MM.1S (cell line): ENCODE measurements at regions not wholly inside any gene's neighbourhood (a gene's known extent, or its start where the extent isn't known, plus 50 kb on each side); places are given as distances from the start of the nearest gene placed in this dataset.

Source experiments
- DNase-seq: peaks from one replicate; pipeline ENCODE4 v3.0.0-alpha.2; 2015
- H2AFZ ChIP-seq: fragments of 300-600 bp; sonication (generic); 2 replicates; pipeline ENCODE4 v1.6.0; 2016; ENCODE audit warnings: antibody characterized with exemption, low read length
- H3F3A ChIP-seq: fragments of 300-600 bp; sonication (generic); 2 replicates; pipeline ENCODE4 v1.6.1; 2016; ENCODE audit warnings: mild to moderate bottlenecking, antibody characterized with exemption, low read length, moderate library complexity, mixed read lengths; ENCODE audit not compliant: insufficient read depth
- H3K27ac ChIP-seq: fragments of 300-600 bp; sonication (generic); 2 replicates; pipeline ENCODE4 v1.5.1; 2016; ENCODE audit warnings: mild to moderate bottlenecking, low read length
- H3K27me3 ChIP-seq: fragments of 300-600 bp; sonication (generic); replicated peaks from 2 replicates; pipeline ENCODE4 v1.6.0; 2016; ENCODE audit warnings: low read length; ENCODE audit not compliant: insufficient read depth
- H3K36me3 ChIP-seq: fragments of 300-600 bp; sonication (generic); replicated peaks from 2 replicates; pipeline ENCODE4 v1.6.1; 2016; ENCODE audit warnings: mild to moderate bottlenecking, low read length, mixed read lengths; ENCODE audit not compliant: insufficient read depth
- H3K4me1 ChIP-seq: fragments of 300-600 bp; sonication (generic); 2 replicates; pipeline ENCODE4 v1.6.1; 2016; ENCODE audit warnings: low read length, mixed read lengths
- H3K4me2 ChIP-seq: fragments of 300-600 bp; sonication (generic); 2 replicates; pipeline ENCODE4 v1.6.0; 2016; ENCODE audit warnings: low read depth, low read length
- H3K4me3 ChIP-seq: fragments of 300-600 bp; sonication (generic); 2 replicates; pipeline ENCODE4 v1.5.1; 2016; ENCODE audit warnings: low read length, mixed read lengths
- H3K79me2 ChIP-seq: fragments of 300-600 bp; sonication (generic); 2 replicates; pipeline ENCODE4 v1.6.1; 2016; ENCODE audit warnings: mixed run types, low read length, mixed read lengths
- H3K9ac ChIP-seq: fragments of 300-600 bp; sonication (generic); 2 replicates; pipeline ENCODE4 v1.6.1; 2016; ENCODE audit warnings: low read length, mixed read lengths
- H3K9me2 ChIP-seq: fragments of 300-600 bp; sonication (generic); replicated peaks from 2 replicates; pipeline ENCODE4 v1.6.1; 2016; ENCODE audit warnings: mild to moderate bottlenecking, low read length, mixed read lengths; ENCODE audit not compliant: insufficient read depth
- H3K9me3 ChIP-seq: fragments of 300-600 bp; sonication (generic); replicated peaks from 2 replicates; pipeline ENCODE4 v1.6.1; 2016; ENCODE audit warnings: mild to moderate bottlenecking, low read length, mixed read lengths; ENCODE audit not compliant: insufficient read depth
- H4K20me1 ChIP-seq: fragments of 300-600 bp; sonication (generic); 2 replicates; pipeline ENCODE4 v1.6.1; 2016; ENCODE audit warnings: mild to moderate bottlenecking, low read length, moderate library complexity, mixed read lengths; ENCODE audit not compliant: insufficient read depth
- EZH2 ChIP-seq: fragments of 300-600 bp; sonication (generic); optimal IDR thresholded peaks from 2 replicates; pipeline ENCODE3; 2017; ENCODE audit warnings: low read depth, mild to moderate bottlenecking, antibody characterized with exemption, low read length, mixed read lengths
- EZH2phosphoT487 ChIP-seq: fragments of 300-600 bp; sonication (generic); IDR thresholded peaks from 2 replicates; pipeline ENCODE4 v1.6.1; 2018; ENCODE audit warnings: antibody characterized with exemption, low read length
- TF ChIP-seq, protein P1 (sequence below): fragments of 300-600 bp; sonication (generic); IDR thresholded peaks from 2 replicates; pipeline ENCODE4 v1.5.1; 2016; ENCODE audit warnings: antibody characterized with exemption, low read length, mixed read lengths

DNA sequence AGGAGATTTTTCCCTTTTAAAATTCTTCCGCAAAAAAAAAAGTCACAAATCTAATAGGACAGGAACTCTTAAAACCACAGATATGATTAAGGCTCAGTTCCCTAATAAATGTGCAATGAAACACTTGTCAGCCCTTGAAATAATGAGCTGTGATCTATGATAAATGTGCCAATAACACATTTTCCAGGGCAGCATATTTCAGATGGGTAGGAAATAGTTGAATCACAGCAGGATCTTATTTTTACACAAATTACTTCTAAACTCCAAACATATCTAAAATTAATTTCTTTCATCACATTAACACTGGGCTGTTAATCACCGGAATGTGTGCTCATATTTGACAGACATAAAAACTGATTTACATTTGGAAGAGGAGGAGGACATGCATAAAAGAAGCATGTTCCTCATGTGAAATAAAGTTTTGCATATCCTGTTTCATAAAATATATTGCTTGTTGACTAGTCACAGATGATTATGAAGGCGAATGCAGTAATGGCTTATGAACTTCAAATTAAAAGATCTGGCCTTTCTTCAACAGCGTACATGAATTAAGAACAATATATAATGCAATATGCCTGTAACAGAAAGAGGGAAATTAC is 281.4 kb downstream of the PAX3 start:
- TF ChIP-seq EZH2phosphoT487, result no peak
- TF ChIP-seq, protein P1, sequence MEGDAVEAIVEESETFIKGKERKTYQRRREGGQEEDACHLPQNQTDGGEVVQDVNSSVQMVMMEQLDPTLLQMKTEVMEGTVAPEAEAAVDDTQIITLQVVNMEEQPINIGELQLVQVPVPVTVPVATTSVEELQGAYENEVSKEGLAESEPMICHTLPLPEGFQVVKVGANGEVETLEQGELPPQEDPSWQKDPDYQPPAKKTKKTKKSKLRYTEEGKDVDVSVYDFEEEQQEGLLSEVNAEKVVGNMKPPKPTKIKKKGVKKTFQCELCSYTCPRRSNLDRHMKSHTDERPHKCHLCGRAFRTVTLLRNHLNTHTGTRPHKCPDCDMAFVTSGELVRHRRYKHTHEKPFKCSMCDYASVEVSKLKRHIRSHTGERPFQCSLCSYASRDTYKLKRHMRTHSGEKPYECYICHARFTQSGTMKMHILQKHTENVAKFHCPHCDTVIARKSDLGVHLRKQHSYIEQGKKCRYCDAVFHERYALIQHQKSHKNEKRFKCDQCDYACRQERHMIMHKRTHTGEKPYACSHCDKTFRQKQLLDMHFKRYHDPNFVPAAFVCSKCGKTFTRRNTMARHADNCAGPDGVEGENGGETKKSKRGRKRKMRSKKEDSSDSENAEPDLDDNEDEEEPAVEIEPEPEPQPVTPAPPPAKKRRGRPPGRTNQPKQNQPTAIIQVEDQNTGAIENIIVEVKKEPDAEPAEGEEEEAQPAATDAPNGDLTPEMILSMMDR, result no peak
- no peak for TF ChIP-seq EZH2
- no peaks in the 10 kb centered on the region for H3K79me2 ChIP-seq
- no peaks in the 10 kb centered on the region for H3K9me3 ChIP-seq
- no peak for DNase-seq
- no peaks in the 10 kb centered on the region for H3K9me2 ChIP-seq
- H3K36me3 ChIP-seq, result no peaks in the 10 kb centered on the region
- no peaks in the 10 kb centered on the region for H3F3A ChIP-seq
- no peak overlapping the region for H3K27ac ChIP-seq
- H3K9ac ChIP-seq, result no peak overlapping the region
- no peaks in the 10 kb centered on the region for H3K27me3 ChIP-seq
- no peaks in the 10 kb centered on the region for H4K20me1 ChIP-seq
- no peak overlapping the region for H3K4me3 ChIP-seq
- H3K4me1 ChIP-seq, result no peaks in the 10 kb centered on the region
- H3K4me2 ChIP-seq, result no peak overlapping the region
- H2AFZ ChIP-seq, result no peak overlapping the region

GRCh38 chr2:222013889-222014288 is 284.9 kb downstream of the PAX3 start:
- H3K79me2 ChIP-seq, result no peaks in the 10 kb centered on the region
- no peak for DNase-seq
- H3K9me2 ChIP-seq, result no peaks in the 10 kb centered on the region
- H3K27me3 ChIP-seq, result no peaks in the 10 kb centered on the region
- no peak overlapping the region for H3K4me2 ChIP-seq
- H3K27ac ChIP-seq, result no peak overlapping the region
- no peak overlapping the region for H3K4me3 ChIP-seq
- no peaks in the 10 kb centered on the region for H3F3A ChIP-seq
- no peak overlapping the region for H3K9ac ChIP-seq
- H3K9me3 ChIP-seq, result no peaks in the 10 kb centered on the region
- no peak overlapping the region for H2AFZ ChIP-seq
- no peaks in the 10 kb centered on the region for H3K4me1 ChIP-seq
- no peaks in the 10 kb centered on the region for H3K36me3 ChIP-seq
- H4K20me1 ChIP-seq, result no peaks in the 10 kb centered on the region
- TF ChIP-seq, protein P1, result no peak
- TF ChIP-seq EZH2phosphoT487 (no peak), EZH2 (no peak)

DNA sequence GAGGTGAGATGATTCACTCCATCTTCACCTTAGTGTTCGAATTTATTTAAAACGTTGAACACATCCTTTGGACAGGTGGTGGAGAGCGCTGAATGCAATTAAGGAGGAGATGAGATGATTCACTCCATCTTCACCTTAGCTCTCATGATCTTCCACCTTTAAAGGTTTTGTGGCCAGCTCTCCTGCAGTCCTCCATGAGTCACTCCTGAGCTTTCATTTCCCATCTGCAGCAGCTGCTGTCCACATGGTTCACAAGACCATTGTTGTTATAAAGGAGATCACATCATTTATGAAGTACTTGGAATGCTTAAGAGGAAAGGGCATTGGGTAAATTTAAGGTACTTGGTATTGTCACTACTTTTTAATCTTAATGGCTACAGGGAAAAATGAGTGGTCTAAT is 298.5 kb downstream of the PAX3 start:
- H2AFZ ChIP-seq, result no peak overlapping the region
- no peaks in the 10 kb centered on the region for H3K27me3 ChIP-seq
- H3K79me2 ChIP-seq, result no peaks in the 10 kb centered on the region
- H3K9ac ChIP-seq, result no peak overlapping the region
- H4K20me1 ChIP-seq, result no peaks in the 10 kb centered on the region
- DNase-seq, result no peak
- no peaks in the 10 kb centered on the region for H3K36me3 ChIP-seq
- TF ChIP-seq, protein P1, result no peak
- TF ChIP-seq EZH2phosphoT487, result no peak
- no peak for TF ChIP-seq EZH2
- no peak overlapping the region for H3K27ac ChIP-seq
- no peaks in the 10 kb centered on the region for H3K9me3 ChIP-seq
- H3K4me2 ChIP-seq, result no peak overlapping the region
- H3K4me3 ChIP-seq, result no peak overlapping the region
- H3K4me1 ChIP-seq, result no peaks in the 10 kb centered on the region
- no peaks in the 10 kb centered on the region for H3F3A ChIP-seq
- H3K9me2 ChIP-seq, result no peaks in the 10 kb centered on the region
